ENCODE measurements at regions not wholly inside any gene's neighbourhood (a gene's known extent, or its start where the extent isn't known, plus 50 kb on each side); places are given as distances from the start of the nearest gene placed in this dataset.

- TF ChIP-seq, protein P1, sequence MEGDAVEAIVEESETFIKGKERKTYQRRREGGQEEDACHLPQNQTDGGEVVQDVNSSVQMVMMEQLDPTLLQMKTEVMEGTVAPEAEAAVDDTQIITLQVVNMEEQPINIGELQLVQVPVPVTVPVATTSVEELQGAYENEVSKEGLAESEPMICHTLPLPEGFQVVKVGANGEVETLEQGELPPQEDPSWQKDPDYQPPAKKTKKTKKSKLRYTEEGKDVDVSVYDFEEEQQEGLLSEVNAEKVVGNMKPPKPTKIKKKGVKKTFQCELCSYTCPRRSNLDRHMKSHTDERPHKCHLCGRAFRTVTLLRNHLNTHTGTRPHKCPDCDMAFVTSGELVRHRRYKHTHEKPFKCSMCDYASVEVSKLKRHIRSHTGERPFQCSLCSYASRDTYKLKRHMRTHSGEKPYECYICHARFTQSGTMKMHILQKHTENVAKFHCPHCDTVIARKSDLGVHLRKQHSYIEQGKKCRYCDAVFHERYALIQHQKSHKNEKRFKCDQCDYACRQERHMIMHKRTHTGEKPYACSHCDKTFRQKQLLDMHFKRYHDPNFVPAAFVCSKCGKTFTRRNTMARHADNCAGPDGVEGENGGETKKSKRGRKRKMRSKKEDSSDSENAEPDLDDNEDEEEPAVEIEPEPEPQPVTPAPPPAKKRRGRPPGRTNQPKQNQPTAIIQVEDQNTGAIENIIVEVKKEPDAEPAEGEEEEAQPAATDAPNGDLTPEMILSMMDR (IDR thresholded peaks at IDR 0.05), result no peak
- TF ChIP-seq POLR2A (IDR thresholded peaks at IDR 0.05), result no peak
These were observed 356.6 kb upstream of the ZMIZ1 start for GRCh38 chr10:78712147-78712546.

All from thyroid gland (tissue), 4 donors.